G401.6 (cell line): ENCODE measurements at regions not wholly inside any gene's neighbourhood (a gene's known extent, or its start where the extent isn't known, plus 50 kb on each side); places are given as distances from the start of the nearest gene placed in this dataset.
"Not testable (repeated sequence)": the region's sequence is repeated elsewhere in the genome, so short reads cannot be mapped to it uniquely, and the experiment has no call there.

Source experiments
- FAIRE-seq: peaks from 2 replicates; lab custom pipeline; 2012; peaks lifted over from hg19 to GRCh38; lab: Jason Lieb, UNC

DNA sequence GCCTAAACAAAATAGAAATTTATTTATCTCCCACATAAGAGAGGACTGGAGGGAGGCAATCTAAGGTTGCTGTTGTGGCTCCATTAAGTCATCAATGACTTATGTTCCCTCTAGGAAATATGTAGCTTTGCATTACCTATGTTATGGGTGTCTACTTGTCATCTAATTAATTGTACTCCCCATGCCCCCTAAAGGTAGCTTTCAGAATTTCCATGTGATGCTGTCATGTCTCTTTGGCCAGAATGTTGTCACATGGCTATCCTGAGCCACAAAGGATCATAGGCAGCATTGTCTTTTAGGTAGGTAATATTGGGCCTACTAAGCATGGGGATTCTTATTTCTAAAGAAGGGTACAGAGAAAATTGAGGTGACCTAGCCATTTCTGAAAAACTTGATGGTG, 935.6 kb upstream of the FANCL start:
- FAIRE-seq: no peak

DNA sequence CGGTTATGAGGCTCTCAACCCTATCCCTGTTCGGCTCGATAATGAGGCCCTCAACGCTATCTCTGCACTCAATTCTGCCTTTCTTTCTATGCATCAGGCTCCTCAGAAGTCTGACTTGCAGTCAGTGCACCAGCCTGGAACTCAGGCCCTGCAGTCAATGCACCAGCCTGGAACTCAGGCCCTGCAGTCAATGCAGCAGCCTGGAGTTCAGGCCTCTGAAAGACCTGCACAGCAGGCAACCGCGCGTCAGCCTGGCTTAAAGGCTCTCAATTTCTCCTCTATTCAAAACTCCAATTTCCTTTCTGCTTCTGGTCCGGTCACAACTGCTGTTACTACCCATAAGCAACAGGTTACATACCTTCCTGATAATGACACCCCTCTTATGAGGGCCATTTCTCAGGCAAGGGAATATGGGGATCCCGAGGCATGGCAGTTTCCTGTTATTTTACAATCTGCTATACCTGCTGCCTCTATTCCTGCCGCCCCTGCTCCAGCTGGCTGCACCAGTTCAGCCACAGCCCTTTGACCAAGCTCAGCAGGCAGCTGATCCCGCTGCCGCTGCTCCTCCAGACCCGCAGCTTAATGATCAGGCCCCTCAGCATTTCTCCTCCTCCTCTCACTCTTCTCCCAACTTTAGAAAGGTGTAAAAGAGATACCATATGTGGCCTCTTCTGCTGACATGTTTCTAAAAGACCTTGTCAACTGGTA, 933.6 kb upstream of the FANCL start:
- FAIRE-seq: no peak

DNA sequence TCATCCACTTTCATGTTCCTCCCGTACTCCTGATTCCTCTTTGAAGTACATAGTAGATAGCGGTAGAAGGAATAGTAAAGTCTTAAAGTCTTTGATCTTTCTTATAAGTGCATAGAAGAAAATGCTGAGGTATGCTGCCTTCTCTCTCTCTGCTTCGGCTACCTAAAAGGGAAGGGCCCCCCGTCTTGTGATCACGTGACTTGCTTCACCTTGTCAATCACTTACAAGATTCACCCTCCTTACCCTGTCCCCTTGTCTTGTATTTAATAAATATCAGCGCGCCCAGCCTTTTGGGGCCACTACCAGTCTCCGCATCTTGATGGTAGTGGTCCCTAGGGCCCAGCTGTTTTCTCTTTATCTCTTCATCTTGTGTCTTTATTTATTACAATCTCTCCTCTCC, 932.2 kb upstream of the FANCL start:
- no peak for FAIRE-seq

DNA sequence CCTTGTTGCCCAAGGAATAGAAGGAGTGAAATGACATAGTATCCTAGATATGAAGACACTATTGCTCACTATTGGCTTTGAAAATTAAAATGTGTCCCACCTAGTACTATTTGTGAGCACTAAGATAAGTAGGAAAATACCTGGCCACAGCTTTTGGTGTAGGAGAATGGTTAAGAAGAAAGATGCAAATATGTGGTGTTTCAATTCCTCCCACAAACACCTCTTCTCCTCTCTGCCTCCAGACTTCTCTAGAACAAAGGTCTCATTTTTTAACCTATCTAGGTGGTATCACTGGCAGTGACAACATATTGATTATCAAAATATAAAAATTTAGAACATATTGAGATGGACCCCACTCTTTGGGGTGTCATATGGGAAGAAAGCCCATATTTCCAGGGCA, 929.9 kb upstream of the FANCL start:
- FAIRE-seq: no peak

DNA sequence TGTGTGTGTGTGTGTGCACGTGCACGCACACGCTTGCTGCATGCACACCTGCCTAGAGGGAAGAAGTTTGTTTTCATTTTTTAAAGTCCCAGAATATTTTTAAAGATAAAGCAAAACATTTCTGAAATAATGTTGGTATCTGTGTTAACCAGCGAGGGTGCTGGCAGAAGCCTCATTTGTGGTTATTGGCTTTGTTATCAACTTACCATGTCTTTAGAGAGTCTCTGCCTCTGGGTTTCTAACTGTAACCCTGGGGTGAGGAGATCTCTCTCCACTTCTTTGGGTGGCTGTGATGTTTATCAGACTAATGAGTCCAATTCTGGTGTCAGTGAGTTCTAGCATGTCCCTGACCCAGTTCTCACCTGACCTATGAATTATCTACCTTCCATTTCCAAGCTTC, 927.6 kb upstream of the FANCL start:
- FAIRE-seq: no peak

DNA sequence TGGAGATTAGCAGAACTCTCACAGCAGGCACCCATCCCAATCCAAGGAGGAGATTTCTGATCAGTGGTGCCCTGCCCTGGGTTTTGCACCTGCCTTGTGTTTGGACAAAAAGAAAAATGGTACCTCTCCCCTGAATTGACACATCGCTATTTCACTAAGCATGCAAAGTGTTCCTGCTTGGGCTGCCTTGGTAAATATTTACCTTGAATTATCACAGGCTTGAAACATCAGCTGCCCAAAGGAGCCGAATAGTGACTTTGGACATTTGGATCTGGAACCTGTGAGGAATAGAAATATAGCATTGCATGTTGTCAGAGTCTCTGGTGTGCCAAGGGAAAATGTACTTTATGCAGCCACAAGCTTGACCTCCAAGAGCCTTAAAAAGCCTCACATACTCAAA, 926.4 kb upstream of the FANCL start:
- no peak for FAIRE-seq

DNA sequence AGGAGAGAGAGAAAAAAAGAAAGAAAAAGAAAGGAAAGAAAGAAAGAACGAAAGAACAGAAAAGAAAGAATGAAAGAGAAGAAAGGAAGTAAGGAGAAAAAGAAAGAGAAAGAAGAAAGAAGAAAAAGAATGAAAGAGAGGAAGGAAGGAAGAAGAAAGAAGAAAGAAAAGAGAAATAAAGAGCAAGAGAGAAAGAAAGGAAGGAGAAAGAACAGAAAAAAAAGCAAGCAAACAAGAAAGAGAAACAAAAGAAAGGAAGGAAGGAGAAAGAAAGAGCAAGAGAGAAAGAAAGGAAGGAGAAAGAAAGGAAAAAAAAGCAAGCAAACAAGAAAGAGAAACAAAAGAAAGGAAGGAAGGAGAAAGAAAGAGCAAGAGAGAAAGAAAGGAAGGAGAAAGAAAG, 916.8 kb upstream of the FANCL start:
- FAIRE-seq: not testable (repeated sequence)

DNA sequence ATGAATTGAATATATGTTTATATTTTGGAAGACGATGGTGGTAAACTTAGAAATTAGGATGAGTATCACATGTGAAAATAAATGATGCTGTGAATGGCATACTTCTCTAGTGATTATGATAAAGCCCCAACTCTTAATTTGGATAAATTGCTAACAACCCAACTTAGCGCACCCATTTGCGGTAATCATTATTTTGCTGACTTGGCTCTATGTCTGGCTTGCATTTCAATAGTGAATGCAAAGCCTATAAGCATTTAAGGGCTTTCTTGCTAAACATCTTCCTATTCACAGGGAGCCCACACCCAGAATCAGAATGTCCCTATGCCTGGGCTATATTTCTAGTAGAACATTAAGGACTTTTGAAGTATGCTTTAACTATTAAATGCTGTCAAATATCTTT, 910.7 kb upstream of the FANCL start:
- no peak for FAIRE-seq

DNA sequence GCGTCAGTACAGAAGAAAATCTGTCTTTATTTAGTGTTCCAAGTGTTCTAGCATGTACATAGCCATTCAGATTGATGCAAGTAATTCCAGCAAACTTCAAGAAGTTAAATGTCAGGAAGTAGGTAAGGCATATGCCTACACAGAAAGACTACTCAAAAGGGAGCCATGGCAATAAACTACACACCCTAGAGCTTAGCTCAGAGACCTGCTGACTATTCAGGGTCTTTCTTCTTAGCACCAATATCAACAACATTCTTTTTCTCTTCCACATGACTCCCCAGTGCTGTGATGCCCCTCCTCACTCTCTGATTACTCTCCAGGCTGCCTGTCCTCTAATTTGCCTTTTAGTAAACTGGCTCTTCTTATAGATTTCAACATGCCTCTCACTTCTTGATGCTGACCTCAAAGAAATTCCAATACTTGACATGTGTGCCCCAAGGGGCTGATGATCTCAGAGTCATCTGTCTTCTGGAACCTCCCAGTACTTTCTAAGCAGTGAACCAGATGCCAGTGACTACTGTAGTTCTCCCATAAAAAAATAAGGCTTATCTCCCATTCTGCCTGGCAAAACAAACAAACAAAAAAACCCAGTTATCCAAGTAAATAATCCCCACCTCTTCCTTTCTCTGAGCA, 909.2 kb upstream of the FANCL start:
- FAIRE-seq: no peak

DNA sequence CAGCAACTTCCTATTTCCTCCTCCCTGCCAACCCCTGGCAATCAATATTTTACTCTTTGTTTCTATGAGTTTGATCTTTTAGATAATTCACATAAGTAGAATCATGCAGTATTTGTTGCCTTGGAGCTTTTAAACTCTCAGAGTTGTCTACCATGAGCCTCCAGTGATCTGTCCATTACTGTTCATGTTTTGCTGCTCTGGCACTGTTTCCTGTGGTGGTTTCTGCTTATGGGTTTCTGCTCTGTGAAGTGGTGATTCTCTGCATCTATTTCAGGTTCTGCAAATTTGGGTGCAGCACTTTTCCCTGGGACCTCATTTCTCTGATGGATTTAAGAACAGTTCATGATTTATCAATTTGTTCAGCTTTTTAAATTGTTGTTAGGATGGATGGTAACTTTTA, 908.1 kb upstream of the FANCL start:
- no peak for FAIRE-seq

DNA sequence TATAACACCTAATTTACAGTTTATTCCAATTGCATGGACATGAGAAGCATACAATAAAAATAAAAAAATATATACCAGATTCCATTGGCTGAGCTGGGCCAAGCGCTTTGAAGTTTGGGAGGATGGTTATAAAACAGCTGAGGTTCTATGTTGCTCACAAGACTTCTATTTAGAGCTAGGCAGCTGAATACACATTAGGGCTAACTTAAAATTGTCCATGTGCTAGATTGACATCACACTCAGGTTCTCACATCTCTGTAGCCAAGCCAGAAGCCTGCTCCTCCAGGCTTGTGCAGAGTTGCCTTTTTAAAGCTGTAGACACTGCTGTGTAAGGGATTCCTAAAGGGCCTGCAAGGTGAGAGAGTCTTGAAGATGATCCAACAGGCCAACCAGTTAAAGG, 871.1 kb upstream of the FANCL start:
- FAIRE-seq: no peak

DNA sequence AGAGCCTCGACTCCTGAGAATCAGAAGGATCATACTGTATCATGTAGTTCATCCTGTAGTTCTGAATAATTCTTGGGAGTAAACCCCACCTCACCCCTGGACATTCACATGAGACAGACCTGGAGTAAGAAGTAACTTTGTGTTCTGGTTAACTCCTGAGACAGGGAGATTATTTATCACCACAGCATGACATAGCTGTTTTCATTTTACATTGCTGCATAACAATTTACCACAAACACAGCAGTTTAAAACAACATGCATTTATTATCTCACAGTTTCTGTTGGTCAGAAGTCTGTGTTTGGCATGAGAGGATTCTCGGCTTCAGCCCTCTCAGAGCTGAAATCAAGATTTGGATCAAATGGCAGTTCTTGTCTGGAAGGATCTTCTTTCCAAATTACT, 855.8 kb upstream of the FANCL start:
- no peak for FAIRE-seq

DNA sequence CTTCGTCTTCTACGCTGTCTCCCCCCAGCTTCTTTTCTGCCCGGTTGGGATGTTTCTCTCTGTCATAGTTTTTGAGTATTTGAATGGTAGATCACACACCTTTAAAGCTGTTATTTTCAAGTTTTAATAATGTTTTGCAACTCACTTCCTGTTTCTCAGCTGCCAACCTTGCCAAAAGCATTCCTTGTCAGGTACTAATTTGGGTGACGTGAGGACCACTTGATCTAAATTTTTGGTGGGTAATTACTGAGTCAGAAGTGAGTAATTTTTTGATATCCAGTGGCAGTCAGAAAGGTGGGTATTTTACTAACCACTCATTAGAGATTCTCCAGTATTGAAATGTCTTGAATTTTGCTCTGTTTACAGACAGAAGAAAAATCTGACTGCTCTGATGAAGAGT, 852.4 kb upstream of the FANCL start:
- FAIRE-seq: no peak

DNA sequence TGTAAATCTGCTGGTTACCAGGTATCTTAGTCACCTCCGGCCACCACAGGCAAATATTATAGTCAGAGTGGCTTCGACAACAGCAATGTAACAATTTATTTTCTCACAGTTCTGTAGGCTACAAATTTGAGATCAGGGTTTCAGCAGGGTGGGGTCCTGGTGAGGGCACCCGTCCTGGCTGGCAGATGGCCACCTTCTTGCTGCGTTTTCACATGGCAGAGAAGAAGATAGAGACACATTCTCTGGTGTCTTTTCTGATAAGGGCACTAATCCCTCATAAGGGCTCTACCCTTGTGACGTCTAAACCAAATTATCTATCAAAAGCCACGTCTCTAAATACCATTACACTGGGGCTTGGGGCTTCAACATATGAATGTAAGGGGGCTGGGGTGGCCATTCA, 843.2 kb upstream of the FANCL start:
- no peak for FAIRE-seq

DNA sequence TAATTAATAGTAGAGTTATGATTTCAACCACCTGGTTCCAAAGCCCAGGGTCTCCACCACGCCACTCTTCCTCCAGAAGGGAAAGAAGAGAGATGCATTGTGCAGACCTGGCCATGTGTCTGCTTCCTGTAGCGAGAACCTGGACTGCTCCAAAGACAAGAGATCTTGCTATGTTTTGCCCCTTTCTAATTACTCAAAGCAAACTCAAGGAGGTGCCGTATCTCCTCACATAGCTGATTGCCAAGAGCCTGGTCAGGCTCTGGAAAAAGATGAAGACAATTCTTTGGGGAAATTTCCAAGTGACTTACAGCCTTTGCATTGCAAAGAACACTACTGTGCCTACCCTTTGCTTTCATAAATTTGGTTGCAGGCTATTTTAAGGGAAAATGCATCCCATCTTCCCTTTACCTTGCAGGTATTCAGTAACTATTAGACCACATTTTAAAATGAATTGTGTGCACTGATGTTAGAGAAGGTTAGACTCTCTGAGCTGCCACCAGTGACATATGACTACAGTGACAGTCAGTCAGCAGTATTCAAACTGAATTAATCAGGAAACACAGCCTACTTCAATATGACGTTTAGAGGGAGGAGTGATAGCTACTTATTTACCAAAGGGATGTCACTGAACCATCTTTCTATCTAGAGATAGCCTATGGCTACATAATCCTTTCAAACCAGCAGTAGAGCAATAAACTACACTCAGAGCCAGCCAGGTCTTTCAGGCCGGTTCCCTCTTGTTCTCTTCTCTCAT, 842.1 kb upstream of the FANCL start:
- FAIRE-seq: no peak

DNA sequence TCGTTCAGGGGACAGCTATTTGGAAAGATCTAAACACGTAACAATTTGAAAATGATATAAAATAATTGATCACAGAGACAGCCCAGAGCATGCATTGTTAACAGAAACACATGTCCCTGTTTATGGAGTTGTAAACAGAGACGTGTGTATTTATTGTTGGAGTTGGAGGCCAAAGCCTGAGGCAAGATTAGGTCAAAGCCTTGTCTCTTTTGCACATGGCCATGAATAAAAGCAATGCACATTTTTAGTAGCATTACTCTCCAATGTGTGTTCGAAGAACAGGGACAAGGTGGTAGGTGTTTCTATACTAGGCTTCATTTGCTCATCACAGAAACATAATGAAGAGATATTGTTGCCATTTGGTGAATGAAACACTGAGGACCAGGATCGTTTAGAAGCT, 841.5 kb upstream of the FANCL start:
- FAIRE-seq: no peak

DNA sequence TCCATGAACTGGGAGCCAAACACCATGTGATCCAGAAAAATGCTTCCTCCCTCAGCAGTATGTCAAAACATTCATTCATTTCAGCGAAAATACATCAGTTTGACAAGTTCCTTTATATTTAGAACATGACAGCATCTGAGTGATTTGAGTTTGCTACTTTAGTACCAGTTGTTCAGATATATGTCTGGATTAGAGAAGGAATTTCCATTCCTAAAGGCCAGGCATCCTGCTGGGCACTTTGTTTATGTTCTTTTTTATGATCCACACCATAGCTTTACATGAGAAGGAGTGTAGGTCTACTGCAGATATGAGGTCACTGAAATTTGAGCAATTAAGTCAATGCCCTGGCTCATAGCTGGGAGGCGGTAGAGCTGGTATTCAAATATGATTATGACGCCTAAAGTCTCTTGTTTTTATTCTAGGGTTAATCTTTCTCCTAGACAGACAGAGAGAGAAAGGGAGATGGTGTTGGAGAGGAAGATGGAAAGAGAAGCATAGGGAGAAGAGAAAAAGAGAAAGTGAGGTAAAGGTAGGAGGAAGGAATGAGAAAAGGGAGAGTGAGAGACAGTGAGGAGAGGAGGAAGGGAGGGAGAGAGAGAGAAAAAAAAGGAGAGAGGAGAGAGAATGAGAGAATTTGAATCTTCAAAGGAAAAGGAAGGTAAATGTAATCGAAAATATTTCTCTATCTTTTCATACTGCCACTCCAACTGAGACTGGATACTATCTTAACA, 839.5 kb upstream of the FANCL start:
- FAIRE-seq: no peak

DNA sequence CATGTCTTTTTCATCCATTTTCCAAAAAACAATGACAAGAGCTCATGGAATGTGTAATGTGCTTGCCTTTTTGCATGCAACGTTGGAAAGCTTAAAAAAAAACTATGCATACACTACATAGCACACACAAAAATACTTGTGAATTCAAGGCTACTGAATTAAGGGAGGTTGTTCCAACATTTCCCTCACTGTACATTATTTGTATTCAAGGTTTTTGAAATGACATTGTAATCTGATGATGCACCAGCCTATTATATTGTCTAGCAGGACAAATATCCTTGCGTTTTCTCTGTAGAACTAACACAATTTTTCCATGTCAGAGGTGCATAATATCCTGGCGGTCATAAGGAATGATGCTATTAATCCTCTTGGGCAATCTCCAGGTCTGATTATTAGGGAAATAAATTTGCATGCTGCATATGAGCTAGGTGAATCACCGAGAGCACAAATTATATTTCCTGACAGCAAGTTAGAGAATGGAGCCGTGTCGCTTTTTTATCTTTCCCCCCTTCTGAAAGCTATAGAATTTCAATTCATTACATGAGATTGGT, 836.9 kb upstream of the FANCL start:
- FAIRE-seq: no peak

DNA sequence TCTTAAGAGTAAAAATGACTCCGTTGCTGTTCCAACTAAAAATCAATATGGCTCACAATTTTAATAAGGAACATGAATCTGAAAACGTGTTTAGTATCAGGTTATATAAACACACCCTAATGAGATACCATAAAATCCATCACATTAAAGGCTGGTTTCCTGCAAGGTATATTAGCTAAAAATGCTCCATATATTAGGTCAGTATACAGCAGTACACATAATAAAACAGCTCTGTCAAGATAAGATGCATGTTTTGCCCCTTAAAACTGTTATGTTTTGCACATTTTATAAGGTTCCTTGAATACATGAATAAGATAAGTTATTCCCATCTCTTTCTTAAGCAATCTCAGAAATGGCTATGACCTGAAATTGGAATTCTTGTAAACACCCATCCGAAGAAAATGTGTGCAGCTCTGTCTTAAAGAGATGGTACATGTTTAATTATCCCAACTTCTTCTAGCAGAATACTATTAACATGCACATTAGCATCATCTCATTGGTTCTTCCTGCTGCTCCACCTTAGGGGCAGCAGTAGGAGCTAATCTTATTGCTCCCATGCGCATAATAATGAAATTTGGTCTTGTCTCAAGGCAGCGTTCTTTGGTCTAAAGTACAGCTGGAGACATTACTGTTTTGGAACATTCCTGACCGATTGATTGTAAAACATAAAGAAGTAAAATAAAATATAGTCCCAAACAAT, 836.1 kb upstream of the FANCL start:
- FAIRE-seq: no peak

DNA sequence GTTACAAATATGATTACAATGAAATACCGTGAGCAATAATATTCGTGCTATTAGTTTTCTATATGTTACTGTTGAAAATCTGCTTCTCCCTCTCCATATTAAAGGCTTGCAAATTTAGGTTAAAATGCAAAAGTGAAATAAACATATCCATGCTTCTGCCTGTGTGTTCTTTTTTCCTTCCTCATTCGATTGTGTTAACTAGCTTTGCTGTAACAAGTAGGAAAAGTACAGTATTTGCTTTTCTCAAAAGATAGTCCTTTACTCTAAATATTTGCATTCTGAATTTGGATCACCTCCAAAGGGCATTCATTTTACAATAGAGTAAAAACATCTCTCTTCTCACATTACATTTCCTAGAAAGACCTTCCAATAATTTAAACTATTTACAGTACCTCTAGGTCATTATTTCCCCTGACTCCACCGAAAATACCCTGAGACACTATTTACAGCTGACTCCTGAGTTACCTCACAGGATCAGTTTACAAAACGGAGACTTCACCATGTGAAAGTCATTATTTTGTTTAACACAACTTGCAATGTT, 835.0 kb upstream of the FANCL start:
- no peak for FAIRE-seq

DNA sequence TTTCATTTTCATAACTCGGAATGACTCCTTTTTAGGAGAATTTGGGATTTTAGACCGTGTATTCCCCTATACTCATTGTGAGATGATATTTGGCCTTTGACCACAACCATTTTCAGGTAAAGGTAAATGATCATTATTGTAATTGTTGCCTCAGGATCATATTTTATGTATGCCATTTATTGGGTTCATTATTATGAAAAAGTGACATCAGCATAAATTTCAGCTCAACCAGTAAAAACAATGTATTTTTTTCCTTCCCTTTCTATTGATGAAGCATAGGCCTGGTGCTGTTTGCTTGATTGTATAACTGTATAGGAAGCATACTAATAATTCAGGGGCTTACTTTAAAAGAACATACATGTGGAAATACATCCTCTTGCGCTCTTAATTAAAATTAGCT, 832.9 kb upstream of the FANCL start:
- FAIRE-seq: no peak

DNA sequence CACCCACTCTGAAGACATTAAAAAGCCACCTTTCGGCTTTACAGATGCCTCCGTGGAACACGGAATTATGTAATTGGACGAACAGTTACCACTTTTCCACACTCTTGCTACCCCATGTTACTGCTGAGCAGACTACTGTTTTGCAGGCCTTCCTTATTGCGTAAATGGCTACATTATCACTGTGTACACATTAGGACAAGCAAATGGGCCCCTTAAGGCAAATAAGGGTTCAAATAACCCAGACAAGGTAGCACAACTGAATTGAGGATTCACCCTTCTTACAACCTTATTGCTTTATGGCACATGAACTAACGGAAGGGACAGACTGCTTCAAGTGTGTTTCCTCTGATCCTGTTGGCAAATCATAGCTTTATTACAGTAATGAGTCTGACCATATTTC, 832.2 kb upstream of the FANCL start:
- no peak for FAIRE-seq
